Esophagus squamous epithelium (tissue), 4 donors: ENCODE measurements at regions not wholly inside any gene's neighbourhood (a gene's known extent, or its start where the extent isn't known, plus 50 kb on each side); places are given as distances from the start of the nearest gene placed in this dataset.

Experiments used
- POLR2A ChIP-seq, 4 donors: fragments of 450-650 bp; IDR thresholded peaks; one replicate each; pipeline ENCODE4 v1.6.1; 2017; ENCODE audit warnings: antibody characterized with exemption in 4 of 4, mild to moderate bottlenecking in 4 of 4, moderate library complexity in 3 of 4
- TF ChIP-seq, protein P1 (sequence below), 6 experiments: fragments of 450-650 bp in 4 of 6; fragments of 200-600 bp in 2 of 6; sonication (generic) in 2 of 6; IDR thresholded peaks; one replicate each; pipeline ENCODE4 v1.5.1; 2016 to 2019; ENCODE audit warnings: antibody characterized with exemption in 6 of 6, mild to moderate bottlenecking in 4 of 6, moderate library complexity in 4 of 6

DNA sequence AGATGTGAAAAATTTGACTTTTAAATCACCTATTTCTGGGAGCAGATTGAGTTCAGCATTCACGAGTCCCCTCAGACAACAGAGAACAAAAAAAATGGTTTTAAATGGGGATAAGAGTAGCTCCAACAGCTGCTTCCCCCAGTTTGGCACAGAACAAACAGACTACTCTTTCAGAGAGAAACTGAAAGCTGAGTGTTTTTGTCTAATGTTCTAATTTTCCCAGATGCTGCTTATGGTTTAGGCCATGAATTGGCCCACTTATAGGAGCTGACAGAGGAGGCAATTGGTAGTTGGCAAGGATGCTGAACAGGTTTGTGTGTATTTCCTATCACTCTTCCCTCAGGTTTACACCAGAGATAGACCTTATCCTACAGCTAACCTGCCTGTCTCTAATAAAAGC, 1637.4 kb upstream of the PRMT6 start:
- TF ChIP-seq, protein P1, sequence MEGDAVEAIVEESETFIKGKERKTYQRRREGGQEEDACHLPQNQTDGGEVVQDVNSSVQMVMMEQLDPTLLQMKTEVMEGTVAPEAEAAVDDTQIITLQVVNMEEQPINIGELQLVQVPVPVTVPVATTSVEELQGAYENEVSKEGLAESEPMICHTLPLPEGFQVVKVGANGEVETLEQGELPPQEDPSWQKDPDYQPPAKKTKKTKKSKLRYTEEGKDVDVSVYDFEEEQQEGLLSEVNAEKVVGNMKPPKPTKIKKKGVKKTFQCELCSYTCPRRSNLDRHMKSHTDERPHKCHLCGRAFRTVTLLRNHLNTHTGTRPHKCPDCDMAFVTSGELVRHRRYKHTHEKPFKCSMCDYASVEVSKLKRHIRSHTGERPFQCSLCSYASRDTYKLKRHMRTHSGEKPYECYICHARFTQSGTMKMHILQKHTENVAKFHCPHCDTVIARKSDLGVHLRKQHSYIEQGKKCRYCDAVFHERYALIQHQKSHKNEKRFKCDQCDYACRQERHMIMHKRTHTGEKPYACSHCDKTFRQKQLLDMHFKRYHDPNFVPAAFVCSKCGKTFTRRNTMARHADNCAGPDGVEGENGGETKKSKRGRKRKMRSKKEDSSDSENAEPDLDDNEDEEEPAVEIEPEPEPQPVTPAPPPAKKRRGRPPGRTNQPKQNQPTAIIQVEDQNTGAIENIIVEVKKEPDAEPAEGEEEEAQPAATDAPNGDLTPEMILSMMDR (IDR thresholded peaks at IDR 0.05) = no peak
- TF ChIP-seq POLR2A (IDR thresholded peaks at IDR 0.05) = no peak
